SK-N-MC (cell line): ENCODE measurements at regions not wholly inside any gene's neighbourhood (a gene's known extent, or its start where the extent isn't known, plus 50 kb on each side); places are given as distances from the start of the nearest gene placed in this dataset.
"Not testable (repeated sequence)": the region's sequence is repeated elsewhere in the genome, so short reads cannot be mapped to it uniquely, and the experiment has no call there.

Source experiments
- DNase-seq: peaks from one replicate; pipeline ENCODE4 v3.0.0-alpha.2; 2011; ENCODE audit warnings: low read depth, low spot score
- H3K27ac ChIP-seq: fragments of 200-600 bp; sonication (generic); 2 replicates; pipeline ENCODE4 v1.5.1; 2016; ENCODE audit warnings: mixed run types
- H3K36me3 ChIP-seq: fragments of 200-600 bp; sonication (generic); 2 replicates; pipeline ENCODE4 v1.6.1; 2017; ENCODE audit warnings: antibody characterized with exemption, low read length, mixed read lengths; ENCODE audit not compliant: insufficient read depth
- H3K4me3 ChIP-seq: fragments of 200-600 bp; sonication (generic); 2 replicates; pipeline ENCODE4 v1.5.1; 2016
- H3K9ac ChIP-seq: fragments of 200-600 bp; sonication (generic); 2 replicates; pipeline ENCODE4 v1.8.0; 2017; ENCODE audit warnings: mixed run types, mixed read lengths; ENCODE audit not compliant: insufficient read length
- H3K9me3 ChIP-seq: fragments of 200-600 bp; sonication (generic); 2 replicates; pipeline ENCODE4 v1.6.1; 2017; ENCODE audit warnings: low read depth, mild to moderate bottlenecking, antibody characterized with exemption, low read length, moderate library complexity, mixed read lengths

DNA sequence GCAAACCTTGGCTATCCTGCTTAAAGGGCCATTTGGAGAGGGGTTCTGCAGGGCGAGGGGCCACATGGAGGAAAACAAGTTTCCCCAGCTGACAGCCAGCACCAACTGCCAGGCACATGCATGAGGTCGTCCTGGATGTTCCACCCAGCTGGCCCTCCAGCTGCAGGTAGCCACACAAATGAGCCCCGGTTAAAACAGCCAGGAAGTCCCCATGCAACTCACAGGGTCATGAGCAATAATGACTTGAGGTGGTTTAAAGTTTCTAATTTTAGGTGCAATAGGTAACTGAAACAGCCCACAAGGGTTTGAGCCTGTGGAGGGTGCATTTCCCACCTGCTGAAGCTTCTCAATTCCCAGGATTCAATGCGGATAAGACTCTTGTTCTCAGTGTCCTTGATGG lies 160.8 kb upstream of the CCZ1B start:
- not testable (repeated sequence) for H3K27ac ChIP-seq, H3K9me3 ChIP-seq, H3K36me3 ChIP-seq, H3K4me3 ChIP-seq, DNase-seq, H3K9ac ChIP-seq

DNA sequence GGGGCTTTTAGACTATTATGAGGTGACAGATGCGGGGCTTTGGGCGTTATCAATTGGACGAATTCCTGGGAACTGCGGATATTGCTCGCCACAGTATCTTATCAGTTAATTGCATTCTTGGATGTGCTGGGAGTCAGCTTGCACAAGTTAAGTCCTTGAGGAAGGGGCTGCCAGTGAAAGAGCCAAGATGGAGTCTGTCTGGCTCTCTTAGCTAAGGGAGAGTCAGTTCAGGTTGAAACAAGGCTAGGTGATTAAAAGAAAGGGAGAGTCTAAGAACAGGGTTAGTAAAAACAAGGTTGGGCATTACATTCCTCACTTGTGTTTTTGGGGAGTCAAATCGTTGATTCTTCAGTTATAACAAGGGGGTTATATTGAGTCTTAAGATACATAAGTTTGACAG lies 162.5 kb upstream of the CCZ1B start:
- H3K4me3 ChIP-seq, H3K36me3 ChIP-seq, H3K27ac ChIP-seq, H3K9ac ChIP-seq, H3K9me3 ChIP-seq, DNase-seq: not testable (repeated sequence)

DNA sequence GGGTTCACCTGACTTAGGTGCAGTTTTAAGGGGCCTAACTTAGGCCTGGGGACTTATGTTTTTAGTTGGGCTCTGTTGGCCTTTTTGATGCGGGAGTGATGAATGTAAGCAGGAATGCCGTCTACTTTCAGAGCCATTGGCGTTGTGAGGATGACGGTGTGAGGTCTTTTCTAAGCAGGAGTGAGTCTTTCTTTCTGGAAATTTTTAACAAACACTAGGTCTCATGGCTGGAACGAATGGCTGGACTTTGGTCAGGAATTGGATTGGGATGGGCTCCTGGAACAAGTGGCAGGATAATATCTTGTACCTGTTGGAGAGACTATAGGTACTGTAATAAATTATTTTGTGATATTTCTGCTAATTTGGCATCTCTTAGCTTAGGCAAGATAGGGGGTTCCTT lies 163.9 kb upstream of the CCZ1B start:
- H3K9ac ChIP-seq, H3K36me3 ChIP-seq, DNase-seq, H3K27ac ChIP-seq, H3K9me3 ChIP-seq, H3K4me3 ChIP-seq: not testable (repeated sequence)

DNA sequence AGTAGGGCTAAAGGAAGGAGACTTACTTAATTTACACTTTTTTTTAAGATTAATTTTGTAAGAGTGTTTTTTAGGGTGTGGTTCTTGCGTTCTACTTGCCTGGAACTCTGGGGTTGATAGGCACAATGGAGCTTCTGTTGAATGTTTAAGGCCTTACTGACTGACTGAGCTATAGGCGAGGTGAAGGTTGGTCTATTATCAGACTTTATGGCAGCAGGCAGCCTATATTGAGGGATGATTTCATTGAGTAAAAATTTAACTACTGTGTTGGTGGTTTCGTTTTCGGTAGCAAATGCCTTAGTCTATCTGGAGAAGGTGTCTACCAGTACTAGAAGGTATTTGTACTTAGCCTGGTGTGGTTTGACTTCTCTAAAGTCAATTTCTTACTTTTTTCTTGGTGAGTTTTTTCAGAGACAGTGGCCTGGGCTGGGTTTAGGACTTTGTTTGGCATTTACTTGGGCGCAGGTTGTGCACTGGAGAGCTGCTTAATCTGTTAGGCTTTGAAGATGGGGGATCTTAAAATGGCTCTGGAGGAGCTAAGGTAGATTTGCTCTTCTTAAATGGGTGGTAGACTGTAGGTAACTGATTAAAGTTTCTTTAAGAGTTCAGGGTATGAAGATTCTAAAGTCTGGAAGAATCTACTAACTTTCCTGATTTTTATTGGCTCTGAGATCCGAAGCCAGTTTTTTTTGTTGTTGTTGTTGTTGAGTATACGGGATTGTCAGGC lies 164.5 kb upstream of the CCZ1B start:
- not testable (repeated sequence) for H3K9me3 ChIP-seq, H3K27ac ChIP-seq, H3K9ac ChIP-seq, H3K36me3 ChIP-seq, H3K4me3 ChIP-seq, DNase-seq

DNA sequence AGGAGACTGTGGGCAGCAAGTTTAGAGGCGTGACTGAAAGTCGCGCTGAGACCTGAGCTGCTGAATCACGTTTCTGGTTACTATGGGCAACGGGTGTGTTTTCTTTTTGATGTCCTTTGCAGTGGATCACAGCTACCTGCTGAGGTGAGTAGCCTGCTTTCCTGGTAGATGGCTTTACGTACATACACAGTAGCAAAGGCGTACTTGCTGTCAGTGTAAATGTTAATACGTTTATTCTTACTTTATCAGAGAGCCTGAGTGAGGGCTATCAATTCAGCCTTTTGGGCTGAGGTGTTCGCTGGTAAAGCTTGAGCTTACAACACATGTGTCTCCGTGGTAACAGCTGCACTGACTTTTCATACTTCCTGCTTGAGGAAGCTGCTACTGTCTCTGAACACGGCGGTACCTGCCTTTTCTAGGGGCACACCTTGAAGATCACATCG lies 165.1 kb upstream of the CCZ1B start:
- not testable (repeated sequence) for H3K9me3 ChIP-seq, H3K27ac ChIP-seq, H3K36me3 ChIP-seq, H3K4me3 ChIP-seq, H3K9ac ChIP-seq, DNase-seq

DNA sequence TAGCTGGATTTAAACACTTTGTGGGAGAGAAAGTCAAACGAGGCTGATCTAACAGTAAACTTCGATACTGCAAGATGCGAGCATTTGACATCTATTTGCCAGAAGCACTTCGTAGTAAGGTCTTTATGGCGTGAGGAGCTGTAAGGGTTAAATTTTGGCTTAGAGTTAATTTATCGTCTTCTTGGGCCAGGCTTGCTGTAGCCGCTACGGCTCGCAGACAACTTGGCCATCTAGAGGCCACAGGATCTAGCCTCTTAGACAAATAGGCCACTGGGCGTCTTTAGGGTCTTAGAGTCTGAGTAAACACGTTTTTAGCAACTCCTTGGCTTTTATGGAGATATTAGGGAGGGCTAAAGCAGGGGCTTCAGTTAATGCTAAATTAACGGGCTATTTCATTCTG lies 165.6 kb upstream of the CCZ1B start:
- not testable (repeated sequence) for H3K27ac ChIP-seq, H3K9ac ChIP-seq, H3K4me3 ChIP-seq, DNase-seq, H3K36me3 ChIP-seq, H3K9me3 ChIP-seq

DNA sequence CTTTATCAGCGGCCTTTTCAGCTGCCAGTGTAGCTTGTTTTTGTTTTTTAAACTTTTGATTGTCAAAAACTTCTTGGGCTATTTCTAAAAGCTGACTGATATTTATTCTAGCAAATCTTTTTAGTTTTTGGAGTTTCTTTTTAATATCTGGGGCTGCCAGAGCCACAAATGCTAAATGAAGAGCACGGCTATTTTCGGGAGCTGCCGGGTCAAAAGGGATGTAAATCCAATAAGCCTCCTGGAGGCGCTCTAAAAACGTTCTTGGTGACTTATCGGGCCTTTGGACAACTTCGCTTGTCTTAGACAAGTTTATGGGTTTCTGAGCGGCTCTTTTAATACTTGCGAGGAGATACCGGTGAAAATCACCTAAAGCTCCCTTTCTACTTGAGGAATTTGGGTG lies 166.1 kb upstream of the CCZ1B start:
- not testable (repeated sequence) for H3K36me3 ChIP-seq, H3K9me3 ChIP-seq, H3K4me3 ChIP-seq, H3K27ac ChIP-seq, DNase-seq, H3K9ac ChIP-seq

DNA sequence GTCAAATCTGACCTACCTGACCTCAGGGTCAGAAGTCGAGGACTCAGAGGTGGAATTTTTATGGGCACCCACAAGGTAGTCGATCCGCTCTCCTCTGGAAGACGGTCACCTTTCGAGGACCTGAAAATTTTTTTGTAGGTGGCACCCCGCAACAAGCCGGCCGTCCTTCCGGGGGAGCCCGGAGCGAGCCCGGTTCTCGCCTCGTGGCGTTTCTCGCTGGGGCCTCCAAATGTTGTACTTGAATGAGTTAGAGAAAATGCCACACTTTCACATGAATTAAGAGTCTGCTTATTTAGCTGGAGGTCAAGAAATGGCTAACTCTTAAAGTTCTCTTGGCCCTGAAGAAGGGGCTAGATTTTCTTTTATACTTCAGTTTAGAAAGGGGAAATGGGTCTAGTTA lies 169.0 kb upstream of the CCZ1B start:
- H3K9me3 ChIP-seq, H3K36me3 ChIP-seq, H3K27ac ChIP-seq, H3K4me3 ChIP-seq, H3K9ac ChIP-seq, DNase-seq: not testable (repeated sequence)

GRCh38 chr7:6995493-6996289 lies 169.6 kb upstream of the CCZ1B start:
- not testable (repeated sequence) for DNase-seq, H3K9me3 ChIP-seq, H3K27ac ChIP-seq, H3K36me3 ChIP-seq, H3K4me3 ChIP-seq, H3K9ac ChIP-seq

DNA sequence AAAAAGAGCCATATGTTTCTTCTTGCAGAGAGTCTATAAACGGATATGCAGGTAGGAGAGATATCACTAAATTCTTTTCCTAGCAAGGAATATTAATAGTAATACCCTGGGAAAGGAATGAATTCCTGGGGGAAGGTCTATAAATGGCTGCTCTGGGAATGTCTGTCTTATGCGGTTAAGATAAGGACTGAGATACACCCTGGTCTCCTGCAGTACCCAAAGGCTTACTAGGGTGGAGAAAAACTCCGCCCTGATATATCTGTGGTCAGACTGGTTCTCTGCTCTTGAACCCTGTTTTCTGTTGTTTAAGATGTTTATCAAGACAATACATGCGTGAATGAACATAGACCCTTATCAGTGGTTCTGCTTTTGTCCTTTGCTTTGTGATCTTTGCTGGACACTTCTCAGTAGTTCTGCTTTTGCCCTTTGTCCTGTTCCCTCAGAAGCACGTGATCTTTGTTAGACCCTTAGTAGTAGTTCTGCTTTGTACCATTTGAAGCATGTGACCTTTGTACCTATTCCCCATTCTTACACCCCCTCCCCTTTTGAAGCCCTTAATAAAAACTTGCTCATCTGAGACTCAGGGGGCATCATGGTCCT lies 173.1 kb upstream of the CCZ1B start:
- not testable (repeated sequence) for H3K27ac ChIP-seq

More for the DNA sequence above, 173.1 kb upstream of the CCZ1B start:
- DNase-seq, H3K36me3 ChIP-seq, H3K4me3 ChIP-seq, H3K9ac ChIP-seq, H3K9me3 ChIP-seq: not testable (repeated sequence)
